ENCODE measurements at regions not wholly inside any gene's neighbourhood (a gene's known extent, or its start where the extent isn't known, plus 50 kb on each side); places are given as distances from the start of the nearest gene placed in this dataset.

DNA sequence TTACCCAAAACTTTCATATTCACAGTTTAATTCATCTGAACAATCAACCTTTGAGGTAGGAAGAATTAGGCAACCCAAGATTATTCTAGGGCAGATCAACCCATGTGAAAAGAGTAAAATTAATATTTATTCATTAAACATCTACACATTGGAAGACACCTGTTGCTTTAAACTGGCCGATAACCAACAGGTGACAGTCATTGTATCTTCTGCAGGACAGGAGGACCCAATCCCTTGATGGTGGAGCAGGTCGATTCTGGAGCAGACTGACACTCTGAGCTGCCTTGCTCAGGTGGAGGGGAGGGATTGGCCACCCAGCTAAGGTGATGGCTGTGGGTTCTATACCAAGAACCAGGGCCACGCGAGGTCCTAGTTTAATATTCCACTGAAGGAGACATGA is 230.3 kb downstream of the OSR1 start:
- Histone ChIP-seq H3K4me3 (no peak overlapping the region), H3K4me2 (ENCODE audit: insufficient read depth, low read length) (no peak overlapping the region), H3K9ac (ENCODE audit: insufficient read depth in 1 of 2, low read depth in 2 of 2, low read length in 2 of 2) (no peak overlapping the region), H3K36me3 (ENCODE audit: control insufficient read depth, insufficient read depth, low read length) (no peaks in the 10 kb centered on the region), H3K9me3 (replicated peaks; ENCODE audit: control insufficient read depth, insufficient read depth, low read depth, low read length) (no peaks in the 10 kb centered on the region), H3K79me2 (ENCODE audit: control insufficient read depth, insufficient read depth, low read length) (no peaks in the 10 kb centered on the region), H2AFZ (ENCODE audit: low read depth, low read length) (no peak overlapping the region), H3K4me1 (replicated peaks in 1 of 2; ENCODE audit: control insufficient read depth in 2 of 2, insufficient read depth in 2 of 2, low read length in 2 of 2) (no peaks in the 10 kb centered on the region), H3K27me3 (ENCODE audit: control insufficient read depth in 2 of 2, insufficient read depth in 2 of 2, low read length in 2 of 2) (no peaks in the 10 kb centered on the region), H3K27ac (ENCODE audit: extremely low read depth, low read depth, low read length) (no peak overlapping the region), H4K20me1 (replicated peaks; ENCODE audit: control insufficient read depth, insufficient read depth, low read length) (no peaks in the 10 kb centered on the region), H3K9me1 (ENCODE audit: control insufficient read depth, insufficient read depth, low read length) (no peaks in the 10 kb centered on the region)
- TF ChIP-seq MEF2D (tag; conservative IDR thresholded peaks at IDR 0.05; ENCODE audit: low read depth): no peak
- TF ChIP-seq MAZ (CRISPR knock-in tag; conservative IDR thresholded peaks at IDR 0.05 in 1 of 2, IDR thresholded peaks at IDR 0.05 in 1 of 2): no peak
- TF ChIP-seq ILK (tag; IDR thresholded peaks at IDR 0.05; ENCODE audit: borderline replicate concordance, low read depth): no peak
- FAIRE-seq (no peak), DNase-seq (ENCODE audit: extremely low read depth in 1 of 4, low spot score in 3 of 4) (no peak), ATAC-seq (no peak)
- ChIA-PET POLR2A (no interaction called here), CTCF (ENCODE audit: low intra/inter-chr PET ratio) (no interaction called here)
- in situ Hi-C loops (cut with MboI) (no loop called here), intact Hi-C loops (cut with micrococcal nuclease) (no loop called here)
- WGBS (ENCODE audit: insufficient coverage, low coverage, missing lambda C conversion rate): 0% methylated on average over 4 of the region's 4 CpGs
- no TSS peak for BruUV-seq (replicated peaks)

DNA sequence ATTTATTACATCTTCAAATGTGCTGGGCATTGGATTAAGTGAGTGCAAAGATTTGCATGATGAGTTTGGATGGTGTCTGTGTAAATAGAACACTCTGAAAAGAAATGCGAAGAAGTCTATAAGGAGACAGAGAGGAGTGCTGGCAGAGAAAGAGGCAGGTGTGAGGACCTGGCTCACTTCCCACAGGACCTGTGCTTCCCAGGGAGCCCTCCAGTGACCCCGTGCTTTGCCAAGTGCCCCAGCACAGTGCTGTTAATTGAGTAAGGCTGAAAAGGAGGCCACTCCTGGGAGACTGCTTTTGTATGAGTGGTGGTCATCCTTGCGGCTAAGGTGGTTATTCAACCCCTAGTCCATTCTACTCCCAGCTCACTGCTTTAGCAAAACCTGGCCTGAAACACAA is 230.8 kb downstream of the OSR1 start:
- H3K9ac ChIP-seq (ENCODE audit: insufficient read depth in 1 of 2, low read depth in 2 of 2, low read length in 2 of 2): no peak overlapping the region
- ATAC-seq (no peak), FAIRE-seq (no peak), DNase-seq (ENCODE audit: extremely low read depth in 1 of 4, low spot score in 3 of 4) (no peak)
- WGBS (ENCODE audit: insufficient coverage, low coverage, missing lambda C conversion rate): 0% methylated on average over 3 of the region's 3 CpGs
- no peak overlapping the region for H3K27ac ChIP-seq (ENCODE audit: extremely low read depth, low read depth, low read length)
- intact Hi-C loops (cut with micrococcal nuclease): no loop called here
- no peaks in the 10 kb centered on the region for H3K27me3 ChIP-seq (ENCODE audit: control insufficient read depth in 2 of 2, insufficient read depth in 2 of 2, low read length in 2 of 2)
- in situ Hi-C loops (cut with MboI): no loop called here
- H3K4me2 ChIP-seq (ENCODE audit: insufficient read depth, low read length): no peak overlapping the region
- ChIA-PET POLR2A (no interaction called here), CTCF (ENCODE audit: low intra/inter-chr PET ratio) (no interaction called here)
- no peaks in the 10 kb centered on the region for H3K79me2 ChIP-seq (ENCODE audit: control insufficient read depth, insufficient read depth, low read length)
- H3K4me3 ChIP-seq: no peak overlapping the region
- H2AFZ ChIP-seq (ENCODE audit: low read depth, low read length): no peak overlapping the region
- no peaks in the 10 kb centered on the region for H3K9me3 ChIP-seq (replicated peaks; ENCODE audit: control insufficient read depth, insufficient read depth, low read depth, low read length)
- H3K4me1 ChIP-seq (replicated peaks in 1 of 2; ENCODE audit: control insufficient read depth in 2 of 2, insufficient read depth in 2 of 2, low read length in 2 of 2): no peaks in the 10 kb centered on the region
- no peaks in the 10 kb centered on the region for H4K20me1 ChIP-seq (replicated peaks; ENCODE audit: control insufficient read depth, insufficient read depth, low read length)
- H3K9me1 ChIP-seq (ENCODE audit: control insufficient read depth, insufficient read depth, low read length): no peaks in the 10 kb centered on the region
- BruUV-seq (replicated peaks): no TSS peak
- no peaks in the 10 kb centered on the region for H3K36me3 ChIP-seq (ENCODE audit: control insufficient read depth, insufficient read depth, low read length)
- TF ChIP-seq NCOA6 (IDR thresholded peaks at IDR 0.05) (no peak), MAFF (IDR thresholded peaks at IDR 0.05; ENCODE audit: low read length) (no peak), MEF2A (IDR thresholded peaks at IDR 0.05; ENCODE audit: control insufficient read depth, low read depth, low read length) (no peak), ZNF23 (CRISPR knock-in tag; IDR thresholded peaks at IDR 0.05) (no peak), ZNF589 (CRISPR knock-in tag; IDR thresholded peaks at IDR 0.05; ENCODE audit: low read depth) (no peak), ZNF324 (CRISPR knock-in tag; IDR thresholded peaks at IDR 0.05) (no peak), ETV1 (tag; conservative IDR thresholded peaks at IDR 0.05; ENCODE audit: low read depth) (no peak), CHD2 (IDR thresholded peaks at IDR 0.05; ENCODE audit: low read depth, low read length) (no peak), MCM3 (IDR thresholded peaks at IDR 0.05) (no peak), DEAF1 (CRISPR knock-in tag; IDR thresholded peaks at IDR 0.05) (no peak), SETDB1 (IDR thresholded peaks at IDR 0.05; ENCODE audit: low read length) (no peak), E4F1 (CRISPR knock-in tag; IDR thresholded peaks at IDR 0.05; ENCODE audit: borderline replicate concordance) (no peak), ZNF507 (tag; conservative IDR thresholded peaks at IDR 0.05) (no peak)
